PFSK-1 (cell line): ENCODE measurements at regions not wholly inside any gene's neighbourhood (a gene's known extent, or its start where the extent isn't known, plus 50 kb on each side); places are given as distances from the start of the nearest gene placed in this dataset.

Experiments
- FOXP2 ChIP-seq: optimal IDR thresholded peaks from 2 replicates; pipeline ENCODE3; 2011; ENCODE audit warnings: borderline replicate concordance, control low read depth, inconsistent platforms; ENCODE audit not compliant: insufficient read depth; ENCODE audit errors: extremely low read length, extremely low read depth
- POLR2AphosphoS5 ChIP-seq: IDR thresholded peaks from 2 replicates; pipeline ENCODE4 v1.6.1; 2012; ENCODE audit warnings: low read depth, mild to moderate bottlenecking, control low read depth, low read length, moderate library complexity
- SIN3A ChIP-seq: IDR thresholded peaks from 2 replicates; pipeline ENCODE4 v1.6.1; 2012; ENCODE audit warnings: mild to moderate bottlenecking, low read length, moderate library complexity, borderline replicate concordance; ENCODE audit not compliant: insufficient read depth
- TF ChIP-seq, protein P1 (sequence below), 2 experiments: IDR thresholded peaks; 2 replicates each; pipeline versions ENCODE4 v1.6.1 to v1.8.0; 2011 to 2012; ENCODE audit warnings: low read depth in 2 of 2, low read length in 2 of 2, control low read depth in 1 of 2, inconsistent platforms in 1 of 2, mild to moderate bottlenecking in 1 of 2, moderate library complexity in 1 of 2; ENCODE audit not compliant: insufficient read depth in 1 of 2

DNA sequence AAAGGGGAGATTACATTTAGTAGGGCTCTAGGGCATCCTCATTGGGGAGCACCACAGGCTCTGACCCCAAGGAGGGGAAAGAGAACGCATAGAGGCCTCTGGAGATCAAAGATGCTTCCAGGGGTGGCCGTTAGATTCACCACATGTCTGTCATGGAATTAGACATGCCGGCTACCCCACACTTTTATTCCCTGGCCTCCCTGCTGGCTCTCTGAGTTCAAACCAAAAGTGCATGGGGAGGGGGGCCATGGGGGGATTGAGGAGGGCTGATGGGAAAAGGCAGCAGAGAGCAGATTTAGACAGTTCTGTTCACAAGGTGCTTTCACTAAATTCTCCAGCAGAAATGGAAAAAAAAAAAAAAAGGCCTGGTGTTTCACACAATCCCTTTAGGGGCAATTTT lies 64.4 kb upstream of the ZNF521 start:
- no peak for TF ChIP-seq POLR2AphosphoS5
- no peak for TF ChIP-seq SIN3A
- TF ChIP-seq FOXP2 = no peak
- TF ChIP-seq, protein P1, sequence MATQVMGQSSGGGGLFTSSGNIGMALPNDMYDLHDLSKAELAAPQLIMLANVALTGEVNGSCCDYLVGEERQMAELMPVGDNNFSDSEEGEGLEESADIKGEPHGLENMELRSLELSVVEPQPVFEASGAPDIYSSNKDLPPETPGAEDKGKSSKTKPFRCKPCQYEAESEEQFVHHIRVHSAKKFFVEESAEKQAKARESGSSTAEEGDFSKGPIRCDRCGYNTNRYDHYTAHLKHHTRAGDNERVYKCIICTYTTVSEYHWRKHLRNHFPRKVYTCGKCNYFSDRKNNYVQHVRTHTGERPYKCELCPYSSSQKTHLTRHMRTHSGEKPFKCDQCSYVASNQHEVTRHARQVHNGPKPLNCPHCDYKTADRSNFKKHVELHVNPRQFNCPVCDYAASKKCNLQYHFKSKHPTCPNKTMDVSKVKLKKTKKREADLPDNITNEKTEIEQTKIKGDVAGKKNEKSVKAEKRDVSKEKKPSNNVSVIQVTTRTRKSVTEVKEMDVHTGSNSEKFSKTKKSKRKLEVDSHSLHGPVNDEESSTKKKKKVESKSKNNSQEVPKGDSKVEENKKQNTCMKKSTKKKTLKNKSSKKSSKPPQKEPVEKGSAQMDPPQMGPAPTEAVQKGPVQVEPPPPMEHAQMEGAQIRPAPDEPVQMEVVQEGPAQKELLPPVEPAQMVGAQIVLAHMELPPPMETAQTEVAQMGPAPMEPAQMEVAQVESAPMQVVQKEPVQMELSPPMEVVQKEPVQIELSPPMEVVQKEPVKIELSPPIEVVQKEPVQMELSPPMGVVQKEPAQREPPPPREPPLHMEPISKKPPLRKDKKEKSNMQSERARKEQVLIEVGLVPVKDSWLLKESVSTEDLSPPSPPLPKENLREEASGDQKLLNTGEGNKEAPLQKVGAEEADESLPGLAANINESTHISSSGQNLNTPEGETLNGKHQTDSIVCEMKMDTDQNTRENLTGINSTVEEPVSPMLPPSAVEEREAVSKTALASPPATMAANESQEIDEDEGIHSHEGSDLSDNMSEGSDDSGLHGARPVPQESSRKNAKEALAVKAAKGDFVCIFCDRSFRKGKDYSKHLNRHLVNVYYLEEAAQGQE (IDR thresholded peaks at IDR 0.05; ENCODE audit: insufficient read depth in 1 of 2, low read depth in 2 of 2, low read length in 2 of 2) = no peak
